Endothelial cell (in vitro differentiated cells): ENCODE measurements at regions not wholly inside any gene's neighbourhood (a gene's known extent, or its start where the extent isn't known, plus 50 kb on each side); places are given as distances from the start of the nearest gene placed in this dataset.

Source experiments
- DNase-seq: peaks from one replicate; pipeline ENCODE4 v3.0.0; 2021; ENCODE audit warnings: low spot score
- H3K27ac Mint-ChIP-seq: one replicate; pipeline ENCODE4 v1.8.0; 2021; ENCODE audit warnings: mixed read lengths, inconsistent platforms; ENCODE audit not compliant: unreplicated experiment
- H3K27me3 Mint-ChIP-seq: one replicate; pipeline ENCODE4 v1.8.0; 2021; ENCODE audit warnings: mild to moderate bottlenecking, moderate library complexity, mixed read lengths, inconsistent platforms; ENCODE audit not compliant: unreplicated experiment
- H3K36me3 Mint-ChIP-seq: one replicate; pipeline ENCODE4 v1.8.0; 2021; ENCODE audit warnings: mild to moderate bottlenecking, low read depth, mixed read lengths, inconsistent platforms; ENCODE audit not compliant: unreplicated experiment
- H3K4me1 Mint-ChIP-seq: one replicate; pipeline ENCODE4 v1.8.0; 2021; ENCODE audit warnings: mild to moderate bottlenecking, mixed read lengths, inconsistent platforms; ENCODE audit not compliant: unreplicated experiment
- H3K4me3 Mint-ChIP-seq: one replicate; pipeline ENCODE4 v1.8.0; 2021; ENCODE audit warnings: mild to moderate bottlenecking, mixed read lengths, inconsistent platforms; ENCODE audit not compliant: unreplicated experiment
- H3K9me3 Mint-ChIP-seq: one replicate; pipeline ENCODE4 v1.8.0; 2021; ENCODE audit warnings: mixed read lengths, inconsistent platforms; ENCODE audit not compliant: unreplicated experiment
- CTCF ChIP-seq: fragments of 200-600 bp; sonication (generic); IDR thresholded peaks from one replicate; pipeline ENCODE4 v1.5.0; 2021; ENCODE audit warnings: antibody characterized with exemption; ENCODE audit not compliant: unreplicated experiment

DNA sequence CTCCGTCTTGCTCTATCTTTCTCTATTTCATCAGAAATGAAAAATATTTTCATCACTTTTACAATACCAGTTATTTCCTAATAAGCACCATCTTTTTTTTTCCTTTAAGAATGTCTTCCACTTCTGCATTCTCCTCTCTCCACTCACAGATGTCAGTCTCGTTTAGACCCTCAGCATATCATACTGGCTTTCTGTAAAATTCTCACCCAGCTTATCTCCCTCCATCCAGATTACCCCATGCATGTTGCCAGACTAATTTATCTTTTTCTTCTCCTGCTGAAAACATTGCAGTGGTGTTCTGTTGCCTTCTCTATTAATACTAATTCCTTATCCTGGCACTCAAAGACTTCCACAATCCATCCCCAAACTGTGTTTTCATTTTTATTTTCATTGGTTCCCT is 513.8 kb upstream of the KLF12 start:
- no peaks in the 10 kb centered on the region for H3K9me3 Mint-ChIP-seq
- no peaks in the 10 kb centered on the region for H3K4me1 Mint-ChIP-seq
- DNase-seq: no peak
- no peaks in the 10 kb centered on the region for H3K36me3 Mint-ChIP-seq
- no peak for TF ChIP-seq CTCF
- no peaks in the 10 kb centered on the region for H3K27me3 Mint-ChIP-seq
- no peak overlapping the region for H3K4me3 Mint-ChIP-seq
- H3K27ac Mint-ChIP-seq: no peak overlapping the region

DNA sequence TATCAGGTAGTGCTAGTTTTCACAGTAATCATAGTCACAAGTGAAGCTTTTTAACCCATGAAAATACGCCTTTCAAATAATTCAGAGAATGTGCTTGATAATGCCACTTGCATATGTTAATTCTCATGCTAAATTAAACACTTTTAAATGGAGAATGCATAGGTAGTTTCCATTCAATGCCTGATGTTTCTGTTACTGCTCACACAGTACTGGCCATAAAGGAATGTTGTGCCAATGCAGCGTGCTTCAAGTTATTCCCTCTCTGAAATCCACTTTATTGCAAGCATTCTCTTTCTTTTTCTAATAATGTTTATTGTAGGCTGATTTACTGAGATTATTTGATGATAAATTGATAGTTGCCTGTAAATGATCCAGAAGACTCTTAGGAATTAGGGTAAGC is 513.0 kb upstream of the KLF12 start:
- Mint-ChIP-seq H3K9me3 (no peaks in the 10 kb centered on the region), H3K27me3 (no peaks in the 10 kb centered on the region), H3K36me3 (no peaks in the 10 kb centered on the region), H3K4me3 (no peak overlapping the region), H3K27ac (no peak overlapping the region), H3K4me1 (no peaks in the 10 kb centered on the region)
- no peak for TF ChIP-seq CTCF
- no peak for DNase-seq

DNA sequence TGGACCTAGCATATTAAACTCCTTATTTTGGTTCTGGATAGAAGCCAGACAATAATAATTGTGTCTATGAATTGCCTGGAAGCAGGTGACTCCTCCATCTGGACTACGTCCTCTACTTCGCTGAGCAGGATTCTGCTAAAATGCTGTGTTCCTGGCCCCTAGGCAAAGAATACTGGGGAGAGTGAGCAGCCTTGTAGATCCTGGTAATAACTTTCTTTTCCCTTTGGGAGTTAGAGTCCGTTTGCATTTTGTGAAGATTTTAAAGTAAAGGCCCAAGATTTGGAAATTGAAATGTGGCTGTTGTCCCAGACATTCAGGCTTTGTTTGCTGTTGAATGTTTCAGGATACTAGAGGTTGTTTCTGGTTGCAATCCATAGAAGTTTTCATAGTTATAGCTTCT is 511.9 kb upstream of the KLF12 start:
- no peaks in the 10 kb centered on the region for H3K27me3 Mint-ChIP-seq
- TF ChIP-seq CTCF: no peak

GRCh38 chr13:74645586-74645985 is 511.4 kb upstream of the KLF12 start:
- Mint-ChIP-seq H3K9me3 (no peaks in the 10 kb centered on the region), H3K27ac (no peak overlapping the region), H3K27me3 (no peaks in the 10 kb centered on the region), H3K4me3 (no peak overlapping the region), H3K4me1 (no peaks in the 10 kb centered on the region), H3K36me3 (no peaks in the 10 kb centered on the region)
- no peak for DNase-seq
- TF ChIP-seq CTCF: no peak

More for the DNA sequence above, 511.9 kb upstream of the KLF12 start:
- Mint-ChIP-seq H3K27ac (no peak overlapping the region), H3K36me3 (no peaks in the 10 kb centered on the region), H3K9me3 (no peaks in the 10 kb centered on the region), H3K4me1 (no peaks in the 10 kb centered on the region), H3K4me3 (no peak overlapping the region)
- no peak for DNase-seq

GRCh38 chr13:74644229-74644628 is 510.0 kb upstream of the KLF12 start:
- H3K4me3 Mint-ChIP-seq: no peak overlapping the region
- TF ChIP-seq CTCF: no peak
- H3K9me3 Mint-ChIP-seq: no peaks in the 10 kb centered on the region
- no peaks in the 10 kb centered on the region for H3K27me3 Mint-ChIP-seq
- H3K4me1 Mint-ChIP-seq: no peaks in the 10 kb centered on the region
- no peak for DNase-seq
- H3K36me3 Mint-ChIP-seq: no peaks in the 10 kb centered on the region
- H3K27ac Mint-ChIP-seq: no peak overlapping the region
